Transverse colon (tissue), 4 donors: ENCODE measurements at regions not wholly inside any gene's neighbourhood (a gene's known extent, or its start where the extent isn't known, plus 50 kb on each side); places are given as distances from the start of the nearest gene placed in this dataset.
"Not testable (repeated sequence)": the region's sequence is repeated elsewhere in the genome, so short reads cannot be mapped to it uniquely, and the experiment has no call there.

Experiments used
- DNase-seq: peaks from one replicate; pipeline ENCODE4 v3.0.0-alpha.2; 2019
- H3K27ac ChIP-seq, 4 donors: fragments of 200-600 bp; sonication (generic); 2 replicates each; pipeline ENCODE4 v1.5.1; 2016 to 2018; ENCODE audit warnings: inconsistent platforms in 4 of 4
- H3K27me3 ChIP-seq: fragments of 200-600 bp; sonication (generic); 2 replicates; pipeline ENCODE4 v1.5.1; 2017; ENCODE audit warnings: inconsistent platforms
- H3K36me3 ChIP-seq, 4 donors: fragments of 200-600 bp; sonication (generic); 2 replicates each; pipeline ENCODE4 v1.5.1; 2017 to 2019; ENCODE audit warnings: inconsistent platforms in 4 of 4
- H3K4me1 ChIP-seq, 4 donors: fragments of 200-600 bp; sonication (generic); 2 replicates each; pipeline ENCODE4 v1.5.1; 2017 to 2020; ENCODE audit warnings: inconsistent platforms in 4 of 4
- H3K4me3 ChIP-seq, 4 donors: fragments of 200-600 bp; sonication (generic); 1 replicate in 1 of 4; 2 replicates in 3 of 4; pipeline versions ENCODE4 v1.5.1 to v1.6.1; 2017 to 2019; ENCODE audit warnings: inconsistent platforms in 4 of 4
- H3K9me3 ChIP-seq, 2 donors: fragments of 200-600 bp; sonication (generic); 2 replicates each; pipeline ENCODE4 v1.5.1; 2017 to 2019; ENCODE audit warnings: inconsistent platforms in 2 of 2
- WGBS, 2 donors: methylation state at CpG; one replicate each; pipeline ENCODE4 v1.1.5; 2018; ENCODE audit warnings: low coverage in 1 of 2; 5-methylcytosine and 5-hydroxymethylcytosine counted together
- in situ Hi-C, 4 donors: fragments of 200-750 bp; cut with MboI; loops; one replicate each; pipeline versions ENCODE4 v1.15.0 to v1.15.1; 2017; ENCODE audit warnings: low sequenced_read_pairs in 3 of 4, low pct_ligation_motif_present in 1 of 4, low pct_unique_long_range_greater_than_20kb in 1 of 4
- intact Hi-C: fragments of 100-400 bp; cut with DNase I; formaldehyde crosslinking; loops from one replicate; pipeline ENCODE4 v1.15.1; 2023; ENCODE audit warnings: low total_unique reads
- small RNA-seq, 4 donors: library from RNA; depleted of rRNA; stranded (forward); fragments of <200 nt; gene quantifications; one replicate each; pipeline ENCODE3, GENCODE V24; 2016

GRCh38 chr20:29885282-29886185 is 1371.9 kb upstream of the DEFB115 start:
- in situ Hi-C loops: loop anchor here in 1 of 4 donors (25.0 kb wide), 1 partner anchor 623 kb away; no protein-coding TSS in a partner anchor
- H3K36me3 ChIP-seq, H3K9me3 ChIP-seq, H3K27me3 ChIP-seq, H3K4me1 ChIP-seq, H3K27ac ChIP-seq, H3K4me3 ChIP-seq, intact Hi-C loops, DNase-seq: not testable (repeated sequence)
- WGBS, 2 donors: 31 to 41% methylated on average over 2 to 3 of the region's 3 CpGs

DNA sequence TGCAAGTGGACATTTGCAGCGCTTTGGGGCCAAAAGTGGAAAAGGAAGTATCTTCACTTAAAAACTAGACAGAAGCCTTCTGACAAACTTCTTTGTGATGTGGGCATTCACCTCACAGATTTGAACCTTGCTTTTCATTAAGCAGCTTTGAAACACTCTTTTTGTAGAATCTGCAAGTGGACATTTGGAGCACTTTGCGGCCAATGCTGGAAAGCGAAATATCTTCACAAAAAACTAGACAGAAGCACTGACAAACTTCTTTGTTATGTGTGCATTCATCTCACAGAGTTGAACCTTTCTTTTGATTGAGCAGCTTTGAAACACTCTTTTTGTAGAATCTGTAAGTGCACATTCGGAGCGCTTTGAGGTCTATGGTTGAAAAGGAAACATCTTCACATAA is 1365.9 kb upstream of the DEFB115 start:
- H3K36me3 ChIP-seq, DNase-seq, H3K9me3 ChIP-seq, H3K4me1 ChIP-seq, H3K27me3 ChIP-seq, intact Hi-C loops, H3K4me3 ChIP-seq, H3K27ac ChIP-seq: not testable (repeated sequence)
- WGBS, 2 donors: 86 to 89% methylated on average over 5 of the region's 5 CpGs
- in situ Hi-C loops: loop anchor here in 1 of 4 donors (25.0 kb wide), 1 partner anchor 629 kb away; no protein-coding TSS in a partner anchor

Small RNAs in the stretch of these regions (small RNA-seq; reads per million reads assigned to genes)
- 0 to 0.55 (median 0.33) reads per million in 4 donors for gene RF00002
